ENCODE measurements at regions not wholly inside any gene's neighbourhood (a gene's known extent, or its start where the extent isn't known, plus 50 kb on each side); places are given as distances from the start of the nearest gene placed in this dataset.

- H3K27ac Mint-ChIP-seq = no peak overlapping the region
Observed at GRCh38 chr5:4100739-4101138, 505.1 kb downstream of the IRX1 start.

GRCh38 chr5:4101189-4101588, 505.6 kb downstream of the IRX1 start:
- 88 to 94% methylated on average over 12 of the region's 12 CpGs for WGBS, 2 experiments (ENCODE audit: insufficient coverage in 1 of 2, insufficient read length in 1 of 2)
- no peak for DNase-seq
- Mint-ChIP-seq H3K27me3 (ENCODE audit: insufficient read depth) (no peaks in the 10 kb centered on the region), H3K4me1 (peaks cover 4% of the 10 kb centered on the region), H3K36me3 (ENCODE audit: low read depth) (no peaks in the 10 kb centered on the region), H3K9me3 (no peaks in the 10 kb centered on the region), H3K27ac (no peak overlapping the region), H3K4me3 (no peak overlapping the region)
- Histone ChIP-seq H3K4me1 (ENCODE audit: control insufficient read depth, insufficient read depth, low read length) (no peaks in the 10 kb centered on the region), H3K36me3 (ENCODE audit: control insufficient read depth, insufficient read depth, low read length) (no peaks in the 10 kb centered on the region), H3K27me3 (ENCODE audit: control insufficient read depth, insufficient read depth, low read length, poor library complexity, severe bottlenecking) (no peaks in the 10 kb centered on the region), H3K4me3 (ENCODE audit: low read length) (no peak overlapping the region), H3K9ac (ENCODE audit: extremely low read depth, low read length, poor library complexity, severe bottlenecking) (no peak overlapping the region), H3K27ac (ENCODE audit: low read depth, low read length) (no peak overlapping the region), H3K9me3 (ENCODE audit: control insufficient read depth, low read length) (no peaks in the 10 kb centered on the region)
- TF ChIP-seq, protein P1, sequence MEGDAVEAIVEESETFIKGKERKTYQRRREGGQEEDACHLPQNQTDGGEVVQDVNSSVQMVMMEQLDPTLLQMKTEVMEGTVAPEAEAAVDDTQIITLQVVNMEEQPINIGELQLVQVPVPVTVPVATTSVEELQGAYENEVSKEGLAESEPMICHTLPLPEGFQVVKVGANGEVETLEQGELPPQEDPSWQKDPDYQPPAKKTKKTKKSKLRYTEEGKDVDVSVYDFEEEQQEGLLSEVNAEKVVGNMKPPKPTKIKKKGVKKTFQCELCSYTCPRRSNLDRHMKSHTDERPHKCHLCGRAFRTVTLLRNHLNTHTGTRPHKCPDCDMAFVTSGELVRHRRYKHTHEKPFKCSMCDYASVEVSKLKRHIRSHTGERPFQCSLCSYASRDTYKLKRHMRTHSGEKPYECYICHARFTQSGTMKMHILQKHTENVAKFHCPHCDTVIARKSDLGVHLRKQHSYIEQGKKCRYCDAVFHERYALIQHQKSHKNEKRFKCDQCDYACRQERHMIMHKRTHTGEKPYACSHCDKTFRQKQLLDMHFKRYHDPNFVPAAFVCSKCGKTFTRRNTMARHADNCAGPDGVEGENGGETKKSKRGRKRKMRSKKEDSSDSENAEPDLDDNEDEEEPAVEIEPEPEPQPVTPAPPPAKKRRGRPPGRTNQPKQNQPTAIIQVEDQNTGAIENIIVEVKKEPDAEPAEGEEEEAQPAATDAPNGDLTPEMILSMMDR (conservative IDR thresholded peaks at IDR 0.05) = no peak

More at GRCh38 chr5:4100739-4101138, 505.1 kb downstream of the IRX1 start:
- H3K4me3 Mint-ChIP-seq = no peak overlapping the region
- H3K4me3 ChIP-seq (ENCODE audit: low read length) = no peak overlapping the region
- no peaks in the 10 kb centered on the region for H3K36me3 Mint-ChIP-seq (ENCODE audit: low read depth)
- 80 to 88% methylated on average over 14 of the region's 14 CpGs for WGBS, 2 experiments (ENCODE audit: insufficient coverage in 1 of 2, insufficient read length in 1 of 2)
- no peak for DNase-seq
- no peaks in the 10 kb centered on the region for H3K4me1 ChIP-seq (ENCODE audit: control insufficient read depth, insufficient read depth, low read length)
- H3K27me3 ChIP-seq (ENCODE audit: control insufficient read depth, insufficient read depth, low read length, poor library complexity, severe bottlenecking) = no peaks in the 10 kb centered on the region
- H3K9ac ChIP-seq (ENCODE audit: extremely low read depth, low read length, poor library complexity, severe bottlenecking) = no peak overlapping the region
- H3K9me3 Mint-ChIP-seq = no peaks in the 10 kb centered on the region
- H3K9me3 ChIP-seq (ENCODE audit: control insufficient read depth, low read length) = no peaks in the 10 kb centered on the region
- no peaks in the 10 kb centered on the region for H3K36me3 ChIP-seq (ENCODE audit: control insufficient read depth, insufficient read depth, low read length)
- peaks cover 1% of the 10 kb centered on the region for H3K27me3 Mint-ChIP-seq (ENCODE audit: insufficient read depth)
- peaks cover 4% of the 10 kb centered on the region for H3K4me1 Mint-ChIP-seq
- TF ChIP-seq, protein P1 (conservative IDR thresholded peaks at IDR 0.05) = no peak
- no peak overlapping the region for H3K27ac ChIP-seq (ENCODE audit: low read depth, low read length)

- no peak overlapping the region for H3K4me3 ChIP-seq (ENCODE audit: low read length)
- no peak overlapping the region for H3K27ac ChIP-seq (ENCODE audit: low read depth, low read length)
- DNase-seq = no peak
- 88 to 96% methylated on average over 4 of the region's 4 CpGs for WGBS, 2 experiments (ENCODE audit: insufficient coverage in 1 of 2, insufficient read length in 1 of 2)
- no peaks in the 10 kb centered on the region for H3K9me3 Mint-ChIP-seq
- TF ChIP-seq, protein P1 (conservative IDR thresholded peaks at IDR 0.05) = no peak
- H3K27me3 ChIP-seq (ENCODE audit: control insufficient read depth, insufficient read depth, low read length, poor library complexity, severe bottlenecking) = no peaks in the 10 kb centered on the region
- H3K36me3 ChIP-seq (ENCODE audit: control insufficient read depth, insufficient read depth, low read length) = no peaks in the 10 kb centered on the region
- no peaks in the 10 kb centered on the region for H3K27me3 Mint-ChIP-seq (ENCODE audit: insufficient read depth)
- H3K4me3 Mint-ChIP-seq = no peak overlapping the region
- peaks cover 8% of the 10 kb centered on the region for H3K4me1 Mint-ChIP-seq
- no peak overlapping the region for H3K27ac Mint-ChIP-seq
- no peaks in the 10 kb centered on the region for H3K9me3 ChIP-seq (ENCODE audit: control insufficient read depth, low read length)
- no peak overlapping the region for H3K9ac ChIP-seq (ENCODE audit: extremely low read depth, low read length, poor library complexity, severe bottlenecking)
- no peaks in the 10 kb centered on the region for H3K4me1 ChIP-seq (ENCODE audit: control insufficient read depth, insufficient read depth, low read length)
- H3K36me3 Mint-ChIP-seq (ENCODE audit: low read depth) = no peaks in the 10 kb centered on the region
Observed at GRCh38 chr5:4104831-4105597, 509.4 kb downstream of the IRX1 start.

Data from endodermal cell (in vitro differentiated cells).